GM18867 (cell line): ENCODE measurements at regions not wholly inside any gene's neighbourhood (a gene's known extent, or its start where the extent isn't known, plus 50 kb on each side); places are given as distances from the start of the nearest gene placed in this dataset.
"Not testable (repeated sequence)": the region's sequence is repeated elsewhere in the genome, so short reads cannot be mapped to it uniquely, and the experiment has no call there.

ENCODE experiments used
- ATAC-seq: cut with Tn5 transposase; IDR thresholded peaks from one replicate; pipeline ENCODE4 v1.9.1; 2021; ENCODE audit warnings: mild to moderate bottlenecking, moderate library complexity; ENCODE audit not compliant: unreplicated experiment

GRCh38 chr10:5576780-5577624, 52.2 kb downstream of the CALML3 start:
- ATAC-seq: no peak

GRCh38 chr10:5580038-5580428, 55.3 kb downstream of the CALML3 start:
- not testable (repeated sequence) for ATAC-seq

- ATAC-seq: peak; percentile 49
Measured at GRCh38 chr10:5581670-5582566, 57.2 kb downstream of the CALML3 start.

GRCh38 chr10:5582736-5583135, 58.0 kb downstream of the CALML3 start:
- ATAC-seq: no peak

GRCh38 chr10:5583525-5584175, 58.9 kb downstream of the CALML3 start:
- peak; percentile 38 for ATAC-seq

- ATAC-seq: peak; percentile 79
Measured at GRCh38 chr10:5584895-5585516, 60.2 kb downstream of the CALML3 start.

GRCh38 chr10:5585517-5586206, 60.9 kb downstream of the CALML3 start:
- ATAC-seq: no peak

- ATAC-seq: no peak
Measured at GRCh38 chr10:5587151-5588079, 62.7 kb downstream of the CALML3 start.

GRCh38 chr10:5588080-5588453, 63.3 kb downstream of the CALML3 start:
- ATAC-seq: no peak

- no peak for ATAC-seq
Measured at GRCh38 chr10:5588603-5589002, 63.8 kb downstream of the CALML3 start.
